Caco-2 (cell line): ENCODE measurements at regions not wholly inside any gene's neighbourhood (a gene's known extent, or its start where the extent isn't known, plus 50 kb on each side); places are given as distances from the start of the nearest gene placed in this dataset.

Experiments
- BruUV-seq: library from RNA; stranded (reverse); fragments of 400-500 nt; replicated peaks from 2 replicates; lab custom pipeline; 2021; lab: Mats Ljungman, UMichigan
- CTCF ChIA-PET: fragments of 300-600 bp; sonication (Branson Sonifier 250); formaldehyde crosslinking; loops from one replicate; lab custom pipeline; 2022; ENCODE audit warnings: antibody characterized with exemption; lab: Charles Lee
- POLR2A ChIA-PET: fragments of 300-600 bp; sonication (Branson Sonifier 250); formaldehyde crosslinking; loops from one replicate; lab custom pipeline; 2022; ENCODE audit warnings: antibody characterized with exemption; lab: Charles Lee
- DNase-seq, 2 experiments: peaks; one replicate each; pipeline versions ENCODE4 v3.0.0 to v3.0.0-alpha.2; 2020 to 2022
- H3K27me3 ChIP-seq: replicated peaks from 2 replicates; pipeline ENCODE4 v1.6.0; 2011; ENCODE audit warnings: low read length; ENCODE audit not compliant: control insufficient read depth, insufficient read depth
- H3K36me3 ChIP-seq: 2 replicates; pipeline ENCODE4 v1.5.1; 2011; ENCODE audit warnings: low read length; ENCODE audit not compliant: control insufficient read depth, insufficient read depth
- H3K4me1 ChIP-seq: fragments of 250-450 bp; sonication (Bioruptor Pico); 2 replicates; pipeline ENCODE4 v1.5.1; 2020; ENCODE audit warnings: mild to moderate bottlenecking
- H3K4me3 ChIP-seq: 2 replicates; pipeline ENCODE4 v1.5.1; 2011; ENCODE audit warnings: low read depth, mild to moderate bottlenecking, control low read depth, low read length
- H3K9me3 ChIP-seq: fragments of 250-450 bp; sonication (Bioruptor Pico); 2 replicates; pipeline ENCODE4 v1.5.1; 2020; ENCODE audit warnings: mild to moderate bottlenecking, moderate library complexity
- H3K27ac Mint-ChIP-seq: one replicate; pipeline ENCODE4 v1.8.0; 2022; ENCODE audit warnings: mixed read lengths; ENCODE audit not compliant: unreplicated experiment
- H3K27me3 Mint-ChIP-seq: one replicate; pipeline ENCODE4 v1.8.0; 2022; ENCODE audit warnings: mixed read lengths; ENCODE audit not compliant: insufficient read depth, unreplicated experiment
- H3K36me3 Mint-ChIP-seq: one replicate; pipeline ENCODE4 v1.8.0; 2022; ENCODE audit warnings: mild to moderate bottlenecking, mixed read lengths; ENCODE audit not compliant: insufficient read depth, unreplicated experiment
- H3K4me1 Mint-ChIP-seq: one replicate; pipeline ENCODE4 v1.8.0; 2022; ENCODE audit warnings: low read depth, mixed read lengths; ENCODE audit not compliant: unreplicated experiment
- H3K4me3 Mint-ChIP-seq: one replicate; pipeline ENCODE4 v1.8.0; 2022; ENCODE audit warnings: mild to moderate bottlenecking, moderate library complexity, mixed read lengths; ENCODE audit not compliant: unreplicated experiment
- H3K9me3 Mint-ChIP-seq: one replicate; pipeline ENCODE4 v1.8.0; 2022; ENCODE audit warnings: mixed read lengths; ENCODE audit not compliant: unreplicated experiment
- CTCF ChIP-seq, 2 experiments: fragments of 200-600 bp in 1 of 2; IDR thresholded peaks; 1 replicate in 1 of 2; 2 replicates in 1 of 2; pipeline versions ENCODE4 v1.5.1 to v1.8.0; 2011 to 2022; ENCODE audit warnings: antibody characterized with exemption in 1 of 2, control low read depth in 1 of 2, inconsistent platforms in 1 of 2, low read depth in 1 of 2, low read length in 1 of 2, mild to moderate bottlenecking in 1 of 2, moderate library complexity in 1 of 2; ENCODE audit not compliant: insufficient read depth in 1 of 2, severe bottlenecking in 1 of 2, unreplicated experiment in 1 of 2
- intact Hi-C: fragments of 100-400 bp; cut with micrococcal nuclease; formaldehyde crosslinking; loops from one replicate; pipeline ENCODE4 v1.10.0; 2022; ENCODE audit not compliant: unreplicated experiment

- Histone ChIP-seq H3K9me3 (no peaks in the 10 kb centered on the region; the same call in 1 of the 2 replicates), H3K4me1 (peaks cover 46% of the 10 kb centered on the region), H3K27me3 (no peaks in the 10 kb centered on the region), H3K36me3 (no peaks in the 10 kb centered on the region), H3K4me3 (no peak overlapping the region)
- intact Hi-C loops: loop anchor here (2.0 to 10.0 kb wide), 3 partner anchors 53 to 641 kb away; no protein-coding TSS in a partner anchor
- no TSS peak for BruUV-seq
- no peak overlapping the region for H3K4me3 Mint-ChIP-seq
- POLR2A ChIA-PET: no interaction called here
- peak; percentile 19 to 43 for DNase-seq
- TF ChIP-seq CTCF (IDR thresholded peaks at IDR 0.05; ENCODE audit: insufficient read depth in 1 of 2, low read depth in 1 of 2, low read length in 1 of 2, severe bottlenecking in 1 of 2, unreplicated experiment in 1 of 2): no peak
- CTCF ChIA-PET: no interaction called here
- no peaks in the 10 kb centered on the region for H3K36me3 Mint-ChIP-seq
- no peak overlapping the region for H3K27ac Mint-ChIP-seq
- H3K4me1 Mint-ChIP-seq: peaks cover 44% of the 10 kb centered on the region
- peaks cover 11% of the 10 kb centered on the region for H3K9me3 Mint-ChIP-seq
- no peaks in the 10 kb centered on the region for H3K27me3 Mint-ChIP-seq
These were observed 1153.0 kb upstream of the TENM4 start for GRCh38 chr11:80593648-80594374.

- TF ChIP-seq CTCF (IDR thresholded peaks at IDR 0.05; ENCODE audit: insufficient read depth in 1 of 2, low read depth in 1 of 2, low read length in 1 of 2, severe bottlenecking in 1 of 2, unreplicated experiment in 1 of 2): no peak
- peaks cover 46% of the 10 kb centered on the region for H3K4me1 ChIP-seq
- POLR2A ChIA-PET: no interaction called here
- intact Hi-C loops: loop anchor here (10.0 kb wide), 1 partner anchor 642 kb away; no protein-coding TSS in a partner anchor
- peaks cover 44% of the 10 kb centered on the region for H3K4me1 Mint-ChIP-seq
- BruUV-seq: no TSS peak
- no peak overlapping the region for H3K4me3 Mint-ChIP-seq
- no peaks in the 10 kb centered on the region for H3K36me3 ChIP-seq
- CTCF ChIA-PET: no interaction called here
- peaks cover 11% of the 10 kb centered on the region for H3K9me3 Mint-ChIP-seq
- no peaks in the 10 kb centered on the region; the same call in 1 of the 2 replicates for H3K9me3 ChIP-seq
- H3K4me3 ChIP-seq: no peak overlapping the region
- DNase-seq: no peak
- no peaks in the 10 kb centered on the region for H3K36me3 Mint-ChIP-seq
- peak overlapping the region; percentile 4 for H3K27ac Mint-ChIP-seq
- H3K27me3 ChIP-seq: no peaks in the 10 kb centered on the region
- no peaks in the 10 kb centered on the region for H3K27me3 Mint-ChIP-seq
These were observed 1151.7 kb upstream of the TENM4 start for GRCh38 chr11:80592546-80592945.

GRCh38 chr11:80587906-80588305 is 1147.1 kb upstream of the TENM4 start:
- Histone ChIP-seq H3K27me3 (no peaks in the 10 kb centered on the region), H3K9me3 (no peaks in the 10 kb centered on the region), H3K4me1 (peaks cover 8% of the 10 kb centered on the region; the same call in 1 of the 2 replicates), H3K4me3 (no peak overlapping the region), H3K36me3 (no peaks in the 10 kb centered on the region)
- no peaks in the 10 kb centered on the region for H3K9me3 Mint-ChIP-seq
- intact Hi-C loops: no loop called here
- no peaks in the 10 kb centered on the region for H3K27me3 Mint-ChIP-seq
- no peak for TF ChIP-seq CTCF (IDR thresholded peaks at IDR 0.05; ENCODE audit: insufficient read depth in 1 of 2, low read depth in 1 of 2, low read length in 1 of 2, severe bottlenecking in 1 of 2, unreplicated experiment in 1 of 2)
- ChIA-PET POLR2A (no interaction called here), CTCF (no interaction called here)
- no peaks in the 10 kb centered on the region for H3K36me3 Mint-ChIP-seq
- no peak overlapping the region for H3K27ac Mint-ChIP-seq
- no peak overlapping the region for H3K4me3 Mint-ChIP-seq
- no TSS peak for BruUV-seq
- DNase-seq: no peak
- H3K4me1 Mint-ChIP-seq: peaks cover 6% of the 10 kb centered on the region
